Iris pigment epithelial cell (primary cell): ENCODE measurements at regions not wholly inside any gene's neighbourhood (a gene's known extent, or its start where the extent isn't known, plus 50 kb on each side); places are given as distances from the start of the nearest gene placed in this dataset.
A peak's percentile ranks its signal among the peaks of the same experiment; 100 is the strongest.

ENCODE experiments used
- DNase-seq: peaks from one replicate; pipeline ENCODE4 v3.0.0-alpha.2; 2011; ENCODE audit warnings: low read depth

GRCh38 chr18:70998490-70998889 is 709.6 kb downstream of the SOCS6 start:
- peak; percentile 15 for DNase-seq

DNA sequence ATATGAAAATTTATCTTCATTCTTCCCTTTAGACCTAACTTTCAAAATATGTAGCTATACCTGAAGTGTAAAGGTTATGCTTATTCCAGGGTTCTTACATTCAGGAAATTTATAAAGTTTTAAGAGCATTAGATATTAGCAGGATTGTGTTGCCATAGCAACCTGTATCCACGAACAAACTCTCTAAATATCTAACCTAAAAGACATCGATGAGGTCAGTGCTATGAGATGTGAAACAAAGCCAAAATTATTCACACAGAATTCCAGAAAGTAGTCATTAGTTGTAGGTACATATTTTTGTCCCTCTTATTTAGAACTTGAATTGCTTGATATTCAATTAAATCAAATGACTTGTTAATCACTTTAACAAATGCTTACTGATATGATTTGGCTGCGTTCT is 705.3 kb downstream of the SOCS6 start:
- peak; percentile 31 for DNase-seq

DNA sequence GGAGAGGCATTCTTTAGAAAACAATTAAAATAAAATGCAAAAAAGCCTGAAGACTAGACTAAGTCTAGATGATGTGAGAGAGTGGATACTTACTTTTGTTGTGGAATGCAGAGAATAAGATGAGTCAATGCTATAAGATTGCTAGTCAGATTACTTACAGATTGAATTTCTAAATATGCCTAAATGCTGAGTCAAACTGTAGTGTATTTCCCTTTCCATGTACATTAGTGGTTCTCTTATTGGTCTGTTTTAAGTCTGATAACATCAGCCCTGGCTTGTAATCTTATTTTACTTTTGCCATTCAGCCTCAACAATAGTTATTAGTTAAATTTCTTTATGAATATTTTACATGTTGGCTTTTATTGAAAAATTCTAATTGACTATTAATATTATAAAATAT is 702.7 kb downstream of the SOCS6 start:
- peak; percentile 31 for DNase-seq

GRCh38 chr18:70985948-70986347 is 697.1 kb downstream of the SOCS6 start:
- DNase-seq: no peak

DNA sequence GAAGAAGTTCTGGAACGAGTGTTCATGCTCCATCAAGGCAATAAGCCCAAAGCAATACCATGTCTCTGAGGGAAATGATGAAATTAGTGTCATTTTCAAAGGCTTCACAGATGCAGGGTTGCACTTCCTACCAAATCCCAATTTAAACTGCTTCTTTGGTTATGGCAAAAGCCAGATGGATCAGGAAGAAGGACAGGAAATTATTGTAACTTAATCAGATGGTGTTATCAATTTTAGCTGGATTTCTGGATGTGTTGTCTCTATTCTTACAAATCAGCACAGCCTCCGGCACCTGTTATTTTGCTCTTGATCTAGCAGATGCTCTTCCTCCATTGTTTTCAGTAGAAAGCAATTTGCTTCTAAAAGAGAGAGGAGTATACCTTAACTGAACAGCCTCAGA is 693.4 kb downstream of the SOCS6 start:
- DNase-seq: no peak

DNA sequence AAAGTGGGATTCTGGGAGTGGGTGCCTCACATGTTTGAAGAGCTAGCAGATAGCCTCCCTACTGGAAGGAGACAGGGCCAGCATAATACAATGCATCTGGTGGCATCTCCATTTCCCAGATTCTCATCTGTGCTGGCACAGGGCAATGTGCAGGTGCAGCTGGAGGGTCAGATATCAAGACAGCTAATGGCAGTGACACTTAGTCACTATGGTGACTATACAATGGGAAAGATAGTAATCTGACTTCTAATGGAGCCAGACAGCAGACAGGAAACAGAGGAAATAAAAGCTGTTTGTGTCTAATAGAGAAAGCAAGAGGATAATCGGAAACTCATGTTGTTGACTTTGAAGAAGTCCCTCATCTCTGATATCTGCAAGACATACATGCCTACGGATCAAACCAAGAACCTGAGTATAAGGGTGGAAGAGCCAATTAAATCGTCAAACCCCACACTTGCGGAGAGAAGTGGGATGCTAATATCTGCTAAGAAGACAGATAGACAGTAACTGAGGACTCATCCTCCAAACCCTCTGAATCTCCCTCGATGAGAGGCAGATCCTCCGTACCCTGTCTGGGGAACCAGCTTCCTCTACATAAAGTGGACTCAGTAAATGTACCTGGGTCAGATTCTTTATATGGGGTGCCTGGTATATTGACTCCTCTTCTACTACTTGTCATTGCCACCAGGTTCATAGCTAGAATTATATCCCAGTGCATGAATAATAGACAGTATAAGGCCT is 692.7 kb downstream of the SOCS6 start:
- no peak for DNase-seq

GRCh38 chr18:70973626-70974025 is 684.8 kb downstream of the SOCS6 start:
- DNase-seq: no peak

GRCh38 chr18:70966419-70966818 is 677.6 kb downstream of the SOCS6 start:
- DNase-seq: no peak

DNA sequence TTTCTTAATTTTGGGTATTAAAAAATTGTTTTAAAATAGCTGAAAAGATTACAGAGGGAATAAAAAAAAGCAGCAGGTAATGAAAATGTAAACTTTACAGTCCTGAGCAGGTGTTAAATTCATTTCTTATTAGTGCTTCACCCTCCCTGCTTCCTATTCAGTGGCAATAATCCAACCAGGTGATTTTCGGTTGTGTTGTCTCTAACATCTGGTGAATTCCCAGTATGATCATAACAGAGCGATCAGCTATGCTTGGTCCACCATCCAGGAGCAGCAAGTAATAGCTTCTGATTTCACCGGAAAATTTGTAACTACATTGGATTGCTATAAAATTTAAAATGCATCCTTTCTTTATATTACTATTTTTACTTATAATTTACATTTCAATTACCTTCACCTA is 673.1 kb downstream of the SOCS6 start:
- DNase-seq: no peak

- DNase-seq: no peak
Observed at GRCh38 chr18:70956554-70956953, 667.7 kb downstream of the SOCS6 start.

GRCh38 chr18:70936160-70936559 is 647.3 kb downstream of the SOCS6 start:
- no peak for DNase-seq

DNA sequence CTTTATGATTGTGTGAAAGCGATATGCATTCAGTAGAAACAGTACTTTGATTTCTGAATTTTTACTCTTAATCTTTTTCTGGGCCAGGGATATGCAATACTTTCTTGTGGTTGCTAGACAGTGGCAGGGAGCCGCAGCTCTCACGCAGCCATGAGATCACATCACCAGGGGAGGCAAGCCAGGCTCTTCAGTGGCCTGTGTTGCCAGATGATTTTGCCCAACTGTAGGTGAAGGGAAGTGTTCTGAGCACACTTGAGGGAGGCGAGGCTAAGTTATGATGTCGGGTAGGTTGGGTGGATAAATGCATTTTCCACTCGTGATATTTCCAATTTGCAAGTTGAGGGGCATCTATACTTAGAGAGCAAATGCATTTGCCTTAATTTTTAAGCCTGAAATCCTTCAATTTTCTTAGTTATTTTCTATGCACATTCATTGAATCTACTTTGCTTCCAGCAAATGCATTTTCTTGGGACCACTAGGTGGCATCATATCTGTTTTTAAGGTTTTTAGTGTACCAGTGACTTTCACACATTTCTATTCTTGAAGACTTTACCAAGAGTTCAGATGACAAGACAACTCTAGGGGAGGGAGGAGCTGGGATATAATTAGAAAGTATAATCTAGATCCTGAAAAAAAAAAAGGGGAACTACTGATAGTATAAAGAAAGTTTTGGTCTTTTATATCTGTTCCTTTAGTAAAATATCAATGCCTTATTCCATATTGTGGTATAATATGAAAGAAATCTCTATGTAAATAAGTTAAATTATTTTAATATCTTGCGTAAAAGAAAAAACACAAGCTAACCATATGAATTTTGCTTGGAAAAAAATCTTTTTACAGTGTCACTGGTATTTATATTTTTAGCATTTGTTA is 643.3 kb downstream of the SOCS6 start:
- peak; percentile 38 for DNase-seq

DNA sequence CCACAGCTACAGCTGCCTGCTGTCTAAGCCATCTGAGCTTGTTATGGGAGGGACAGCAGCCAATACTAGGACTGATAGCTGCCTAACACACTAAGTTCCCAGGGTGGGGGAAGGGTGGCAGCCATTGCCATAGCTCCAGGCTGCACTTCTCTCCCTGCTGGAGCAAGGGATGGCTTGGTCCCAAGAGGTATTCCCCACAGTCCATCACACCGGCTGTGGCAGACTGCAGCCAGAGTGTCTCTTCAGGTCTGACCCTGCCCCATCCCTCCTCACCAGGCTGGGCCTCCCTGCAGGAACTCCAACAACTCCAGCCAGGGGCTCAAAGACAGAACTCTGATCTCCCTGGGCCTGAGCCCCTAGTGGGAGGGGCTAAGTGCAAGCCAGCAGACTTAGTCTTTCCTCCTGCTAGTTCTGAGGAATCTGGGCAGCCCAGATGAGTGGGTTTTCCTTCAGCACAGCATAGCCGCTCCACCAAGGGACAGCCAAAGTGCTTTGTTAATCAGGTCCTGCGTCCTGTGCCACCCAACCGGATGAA is 632.1 kb downstream of the SOCS6 start:
- no peak for DNase-seq

DNA sequence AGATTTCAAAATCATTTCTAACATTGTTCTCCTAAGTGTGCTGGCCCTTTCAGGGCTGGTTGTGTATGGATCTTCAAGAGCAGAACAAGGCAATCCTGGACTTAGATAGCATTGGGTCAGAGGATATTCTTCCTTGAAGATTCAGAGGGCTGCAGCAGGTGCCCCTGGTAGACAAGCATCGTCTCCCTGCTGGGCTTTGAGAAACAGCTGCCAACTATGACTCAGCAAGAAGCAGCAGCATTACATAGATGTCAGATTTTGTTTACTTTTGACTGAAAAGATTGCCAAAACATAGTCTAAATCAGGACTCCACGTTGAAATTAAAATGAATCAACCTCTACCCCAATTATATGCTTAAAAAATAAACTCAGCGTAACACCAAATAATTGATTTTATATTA is 618.8 kb downstream of the SOCS6 start:
- peak; percentile 10 for DNase-seq

GRCh38 chr18:70892381-70892780 is 603.5 kb downstream of the SOCS6 start:
- no peak for DNase-seq

DNA sequence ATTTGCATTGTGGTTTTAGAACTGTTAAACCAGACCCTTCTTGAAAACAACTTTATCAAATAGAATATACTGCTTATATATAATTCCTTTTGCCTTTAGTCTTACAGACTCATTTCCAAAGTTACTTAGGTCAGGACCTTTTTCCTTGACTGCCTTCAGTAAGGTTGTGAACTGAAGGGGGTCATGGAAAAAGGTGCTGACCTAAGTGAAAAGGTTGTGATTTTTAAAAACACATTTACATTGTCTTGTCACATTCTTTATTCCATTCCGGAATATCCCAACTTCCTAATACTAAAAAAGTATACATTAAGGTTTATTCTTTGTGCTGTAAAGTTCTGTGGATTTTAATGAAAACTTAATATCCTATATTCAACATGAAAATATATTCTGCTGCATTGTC is 581.4 kb downstream of the SOCS6 start:
- no peak for DNase-seq

DNA sequence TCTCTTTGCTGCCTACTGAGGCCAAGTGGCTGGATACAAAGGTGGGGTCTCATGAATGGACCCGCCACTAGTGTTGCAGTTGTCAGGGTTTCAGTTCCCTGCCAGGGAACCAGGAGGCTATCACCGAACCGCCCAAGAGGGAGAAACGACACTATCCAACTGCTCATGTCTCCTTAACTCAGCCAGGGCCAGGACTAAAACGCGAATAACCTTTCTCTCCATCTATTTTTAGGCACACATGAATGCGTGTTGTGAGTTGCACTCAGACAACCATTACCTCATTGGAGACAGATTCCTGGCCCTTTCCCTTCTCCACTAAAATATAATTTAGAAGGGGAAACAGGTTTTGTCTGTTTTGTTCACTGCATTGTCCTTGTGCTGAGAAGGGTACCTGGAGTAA is 559.5 kb downstream of the SOCS6 start:
- DNase-seq: no peak

GRCh38 chr18:70840649-70841048 is 551.8 kb downstream of the SOCS6 start:
- no peak for DNase-seq

GRCh38 chr18:70827632-70828031 is 538.8 kb downstream of the SOCS6 start:
- no peak for DNase-seq

GRCh38 chr18:70826571-70826970 is 537.7 kb downstream of the SOCS6 start:
- no peak for DNase-seq

- DNase-seq: no peak
Observed at GRCh38 chr18:70822691-70823090, 533.8 kb downstream of the SOCS6 start.

- DNase-seq: no peak
Observed at GRCh38 chr18:70822117-70822516, 533.3 kb downstream of the SOCS6 start.

GRCh38 chr18:70808481-70809056 is 519.7 kb downstream of the SOCS6 start:
- no peak for DNase-seq
